Left lung (tissue), 4 donors: ENCODE measurements at regions not wholly inside any gene's neighbourhood (a gene's known extent, or its start where the extent isn't known, plus 50 kb on each side); places are given as distances from the start of the nearest gene placed in this dataset.

Experiments
- ATAC-seq: fragments of 200-7000 bp; cut with Tn5 transposase; one replicate; pipeline ENCODE4 v1.9.1; 2020; ENCODE audit warnings: moderate library complexity
- DNase-seq, 4 donors: peaks; one replicate each; pipeline ENCODE4 v3.0.0-alpha.2; 2013 to 2020
- H3K27ac ChIP-seq, 2 donors: fragments of 200-600 bp; sonication (generic) in 1 of 2; one replicate each; pipeline versions ENCODE4 v1.5.0 to v1.8.0; 2020 to 2021
- H3K27me3 ChIP-seq, 2 donors: fragments of 200-600 bp; sonication (generic) in 1 of 2; one replicate each; pipeline versions ENCODE4 v1.5.0 to v1.8.0; 2020 to 2021
- H3K36me3 ChIP-seq, 2 donors: fragments of 200-600 bp; sonication (generic) in 1 of 2; one replicate each; pipeline versions ENCODE4 v1.5.0 to v1.8.0; 2020 to 2021
- H3K4me1 ChIP-seq, 2 donors: fragments of 200-600 bp; one replicate each; pipeline ENCODE4 v1.8.0; 2021
- H3K4me3 ChIP-seq, 2 donors: fragments of 200-600 bp; sonication (generic) in 1 of 2; one replicate each; pipeline versions ENCODE4 v1.5.0 to v1.8.0; 2020 to 2021; ENCODE audit warnings: mild to moderate bottlenecking in 1 of 2
- H3K9me3 ChIP-seq, 2 donors: fragments of 200-600 bp; sonication (generic) in 1 of 2; one replicate each; pipeline versions ENCODE4 v1.5.0 to v1.8.0; 2020 to 2021
- intact Hi-C, 2 donors: fragments of 100-400 bp; cut with DNase I; formaldehyde crosslinking; loops; one replicate each; pipeline versions ENCODE4 v1.11.2 to v1.14.2; 2022
- TF ChIP-seq, protein P1 (sequence below), 2 donors: fragments of 200-600 bp; sonication (generic) in 1 of 2; IDR thresholded peaks; one replicate each; pipeline versions ENCODE4 v1.5.0 to v1.8.0; 2021; ENCODE audit warnings: antibody characterized with exemption in 2 of 2
- donor health status: DM: no; HTN: yes; CAD: no.
- donor health status: DM: no; HTN: no; CAD: no.

- Histone ChIP-seq H3K27ac (no peak overlapping the region), H3K36me3 (no peaks in the 10 kb centered on the region), H3K9me3 (no peaks in the 10 kb centered on the region), H3K4me1 (peaks cover 14 to 47% of the 10 kb centered on the region in 2 donors), H3K4me3 (no peak overlapping the region), H3K27me3 (no peaks in the 10 kb centered on the region)
- DNase-seq: no peak
- TF ChIP-seq, protein P1, sequence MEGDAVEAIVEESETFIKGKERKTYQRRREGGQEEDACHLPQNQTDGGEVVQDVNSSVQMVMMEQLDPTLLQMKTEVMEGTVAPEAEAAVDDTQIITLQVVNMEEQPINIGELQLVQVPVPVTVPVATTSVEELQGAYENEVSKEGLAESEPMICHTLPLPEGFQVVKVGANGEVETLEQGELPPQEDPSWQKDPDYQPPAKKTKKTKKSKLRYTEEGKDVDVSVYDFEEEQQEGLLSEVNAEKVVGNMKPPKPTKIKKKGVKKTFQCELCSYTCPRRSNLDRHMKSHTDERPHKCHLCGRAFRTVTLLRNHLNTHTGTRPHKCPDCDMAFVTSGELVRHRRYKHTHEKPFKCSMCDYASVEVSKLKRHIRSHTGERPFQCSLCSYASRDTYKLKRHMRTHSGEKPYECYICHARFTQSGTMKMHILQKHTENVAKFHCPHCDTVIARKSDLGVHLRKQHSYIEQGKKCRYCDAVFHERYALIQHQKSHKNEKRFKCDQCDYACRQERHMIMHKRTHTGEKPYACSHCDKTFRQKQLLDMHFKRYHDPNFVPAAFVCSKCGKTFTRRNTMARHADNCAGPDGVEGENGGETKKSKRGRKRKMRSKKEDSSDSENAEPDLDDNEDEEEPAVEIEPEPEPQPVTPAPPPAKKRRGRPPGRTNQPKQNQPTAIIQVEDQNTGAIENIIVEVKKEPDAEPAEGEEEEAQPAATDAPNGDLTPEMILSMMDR (IDR thresholded peaks at IDR 0.05): no peak
- intact Hi-C loops: no loop called here
- ATAC-seq: no peak
Measured at GRCh38 chr10:88045096-88045495, 181.7 kb downstream of the PTEN start.

GRCh38 chr10:88045656-88046415 lies 182.4 kb downstream of the PTEN start:
- Histone ChIP-seq H3K4me1 (peaks cover 14 to 46% of the 10 kb centered on the region in 2 donors), H3K4me3 (no peak overlapping the region), H3K27ac (peak overlapping the region; percentile 39 to 62), H3K27me3 (no peaks in the 10 kb centered on the region), H3K9me3 (no peaks in the 10 kb centered on the region), H3K36me3 (no peaks in the 10 kb centered on the region)
- intact Hi-C loops: no loop called here
- DNase-seq: no peak
- TF ChIP-seq, protein P1 (IDR thresholded peaks at IDR 0.05): no peak
- ATAC-seq: no peak

- intact Hi-C loops: no loop called here
Measured at GRCh38 chr10:88047579-88047978, 184.2 kb downstream of the PTEN start.

GRCh38 chr10:88048312-88048711 lies 184.9 kb downstream of the PTEN start:
- ATAC-seq (no peak), DNase-seq (no peak)
- Histone ChIP-seq H3K9me3 (no peaks in the 10 kb centered on the region), H3K4me1 (peaks cover 0 to 23% of the 10 kb centered on the region in 2 donors), H3K36me3 (no peaks in the 10 kb centered on the region), H3K27ac (no peak overlapping the region), H3K27me3 (no peaks in the 10 kb centered on the region), H3K4me3 (no peak overlapping the region)
- intact Hi-C loops: no loop called here
- TF ChIP-seq, protein P1 (IDR thresholded peaks at IDR 0.05): no peak

More at GRCh38 chr10:88047579-88047978, 184.2 kb downstream of the PTEN start:
- no peaks in the 10 kb centered on the region for H3K9me3 ChIP-seq
- H3K36me3 ChIP-seq: no peaks in the 10 kb centered on the region
- TF ChIP-seq, protein P1 (IDR thresholded peaks at IDR 0.05): no peak
- peaks cover 7 to 31% of the 10 kb centered on the region in 2 donors for H3K4me1 ChIP-seq
- H3K27ac ChIP-seq: no peak overlapping the region
- ATAC-seq: no peak
- H3K4me3 ChIP-seq: no peak overlapping the region
- DNase-seq: no peak
- H3K27me3 ChIP-seq: no peaks in the 10 kb centered on the region

DNA sequence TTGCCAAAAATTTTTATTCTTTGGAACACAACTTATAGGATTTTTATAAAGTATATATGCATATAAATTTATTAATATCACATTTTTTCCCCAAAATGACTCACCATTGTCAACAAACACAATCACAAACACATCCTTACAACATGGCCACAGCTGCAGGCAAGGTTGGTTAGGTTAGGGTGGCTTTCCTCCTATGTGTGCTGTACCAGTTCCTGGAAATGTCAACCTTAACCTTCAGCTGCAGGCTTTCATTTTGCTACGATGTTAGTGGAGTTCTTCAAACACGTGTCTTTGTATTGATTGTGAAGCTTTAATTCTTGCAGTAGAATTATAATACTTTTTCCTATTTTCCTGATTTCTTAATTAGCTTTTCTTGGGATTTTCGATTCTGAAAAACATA lies 185.8 kb downstream of the PTEN start:
- intact Hi-C loops: no loop called here
- no peaks in the 10 kb centered on the region for H3K9me3 ChIP-seq
- no peak overlapping the region for H3K4me3 ChIP-seq
- H3K36me3 ChIP-seq: no peaks in the 10 kb centered on the region
- no peaks in the 10 kb centered on the region for H3K27me3 ChIP-seq
- TF ChIP-seq, protein P1 (IDR thresholded peaks at IDR 0.05): no peak
- H3K27ac ChIP-seq: no peak overlapping the region
- DNase-seq: no peak
- no peak for ATAC-seq
- peaks cover 0 to 19% of the 10 kb centered on the region in 2 donors for H3K4me1 ChIP-seq
